ENCODE measurements at regions not wholly inside any gene's neighbourhood (a gene's known extent, or its start where the extent isn't known, plus 50 kb on each side); places are given as distances from the start of the nearest gene placed in this dataset. TPM values are rescaled to one million over a fixed set of nuclear protein-coding genes. Genes with fewer than 3 reads are reported as not detected.

- no peak for DNase-seq (ENCODE audit: low spot score)
- Histone ChIP-seq H3K9me3 (ENCODE audit: low read length) (no peaks in the 10 kb centered on the region), H2AFZ (ENCODE audit: low read length) (no peak overlapping the region), H3K79me2 (ENCODE audit: insufficient read depth, low read depth, low read length) (no peaks in the 10 kb centered on the region), H3K27ac (ENCODE audit: low read depth, low read length, poor library complexity, severe bottlenecking) (no peak overlapping the region), H3K4me3 (ENCODE audit: low read depth, low read length, poor library complexity, severe bottlenecking) (no peak overlapping the region), H4K20me1 (ENCODE audit: insufficient read depth, low read length) (no peaks in the 10 kb centered on the region), H3K4me1 (ENCODE audit: insufficient read depth, low read length, poor library complexity, severe bottlenecking) (no peaks in the 10 kb centered on the region), H3K9me2 (ENCODE audit: insufficient read depth, low read length) (no peaks in the 10 kb centered on the region), H3K36me3 (ENCODE audit: insufficient read depth, low read length) (no peaks in the 10 kb centered on the region), H3K4me2 (ENCODE audit: low read length) (no peak overlapping the region)
- intact Hi-C loops (cut with micrococcal nuclease; ENCODE audit: unreplicated experiment): no loop called here
- BruUV-seq (replicated peaks): no TSS peak
- TF ChIP-seq CTCF (conservative IDR thresholded peaks at IDR 0.05; ENCODE audit: low read length) (no peak), EZH2phosphoT487 (IDR thresholded peaks at IDR 0.05; ENCODE audit: borderline replicate concordance, low read depth, low read length) (no peak)
- ChIA-PET POLR2A (no interaction called here), CTCF (ENCODE audit: unreplicated experiment) (no interaction called here)
These were observed 87.5 kb downstream of the TBX19 start for GRCh38 chr1:168368131-168368530.

GRCh38 chr1:168365719-168366479 lies 85.2 kb downstream of the TBX19 start:
- Histone ChIP-seq H3K27ac (ENCODE audit: low read depth, low read length, poor library complexity, severe bottlenecking) (no peak overlapping the region), H3K9me3 (ENCODE audit: low read length) (no peaks in the 10 kb centered on the region), H3K9me2 (ENCODE audit: insufficient read depth, low read length) (no peaks in the 10 kb centered on the region), H2AFZ (ENCODE audit: low read length) (no peak overlapping the region), H4K20me1 (ENCODE audit: insufficient read depth, low read length) (no peaks in the 10 kb centered on the region), H3K36me3 (ENCODE audit: insufficient read depth, low read length) (no peaks in the 10 kb centered on the region), H3K4me1 (ENCODE audit: insufficient read depth, low read length, poor library complexity, severe bottlenecking) (no peaks in the 10 kb centered on the region), H3K79me2 (ENCODE audit: insufficient read depth, low read depth, low read length) (no peaks in the 10 kb centered on the region), H3K4me3 (ENCODE audit: low read depth, low read length, poor library complexity, severe bottlenecking) (no peak overlapping the region), H3K4me2 (ENCODE audit: low read length) (no peak overlapping the region)
- CTCF ChIA-PET (ENCODE audit: unreplicated experiment): no interaction called here
- intact Hi-C loops (cut with micrococcal nuclease; ENCODE audit: unreplicated experiment): no loop called here
- peak; percentile 4 for DNase-seq (ENCODE audit: low spot score)
- TF ChIP-seq CTCF (conservative IDR thresholded peaks at IDR 0.05; ENCODE audit: low read length) (peak; percentile 26; the same call in 1 of the 2 replicates), EZH2phosphoT487 (IDR thresholded peaks at IDR 0.05; ENCODE audit: borderline replicate concordance, low read depth, low read length) (no peak)
- BruUV-seq (replicated peaks): no TSS peak
- POLR2A ChIA-PET: no interaction called here

Small RNAs in the stretch of these regions (microRNA-seq; reads per million reads assigned to microRNA genes)
- gene MIR557 (ENCODE audit: borderline replicate concordance): not detected

Small RNAs in the stretch of these regions (small RNA-seq; reads per million reads assigned to genes)
- gene MIR557: not detected

Measured in OCI-LY7 (cell line).